Keratinocyte (primary cell): ENCODE measurements at regions not wholly inside any gene's neighbourhood (a gene's known extent, or its start where the extent isn't known, plus 50 kb on each side); places are given as distances from the start of the nearest gene placed in this dataset.

Experiments used
- DNase-seq: peaks from one replicate; pipeline ENCODE4 v3.0.0-alpha.2; 2011; ENCODE audit warnings: low read depth, missing footprints, low spot score
- FAIRE-seq: peaks from 2 replicates; lab custom pipeline; 2011; peaks lifted over from hg19 to GRCh38; lab: Jason Lieb, UNC
- H2AFZ ChIP-seq: 2 replicates; pipeline ENCODE4 v1.6.0; 2012; ENCODE audit warnings: low read length, control low read depth, inconsistent platforms; ENCODE audit not compliant: control insufficient read depth
- H3K27ac ChIP-seq: 2 replicates; pipeline ENCODE4 v1.5.1; 2011; ENCODE audit warnings: low read length; ENCODE audit not compliant: control insufficient read depth, insufficient read depth
- H3K27me3 ChIP-seq: 3 replicates; pipeline ENCODE4 v1.6.0; 2011; ENCODE audit warnings: low read length; ENCODE audit not compliant: control insufficient read depth, insufficient read depth; ENCODE audit errors: extremely low read depth
- H3K36me3 ChIP-seq, 2 experiments: 2 replicates in 1 of 2; 3 replicates in 1 of 2; pipeline ENCODE4 v1.5.1; 2011; ENCODE audit warnings: low read length in 2 of 2, mild to moderate bottlenecking in 1 of 2; ENCODE audit not compliant: control insufficient read depth in 2 of 2, insufficient read depth in 2 of 2; ENCODE audit errors: extremely low read depth in 1 of 2
- H3K4me1 ChIP-seq: 3 replicates; pipeline ENCODE4 v1.5.1; 2011; ENCODE audit warnings: low read length; ENCODE audit not compliant: control insufficient read depth, insufficient read depth; ENCODE audit errors: extremely low read depth
- H3K4me2 ChIP-seq: 3 replicates; pipeline ENCODE4 v1.6.0; 2011; ENCODE audit warnings: low read depth, low read length; ENCODE audit not compliant: control insufficient read depth, insufficient read depth; ENCODE audit errors: extremely low read depth
- H3K4me3 ChIP-seq, 3 experiments: fragments of 200-600 bp in 1 of 3; sonication (generic) in 1 of 3; 2 replicates in 2 of 3; 3 replicates in 1 of 3; pipeline ENCODE4 v1.5.1; 2011 to 2016; ENCODE audit warnings: low read length in 3 of 3, mild to moderate bottlenecking in 3 of 3, control low read depth in 2 of 3, inconsistent platforms in 1 of 3, low read depth in 1 of 3, mixed read lengths in 1 of 3, mixed run types in 1 of 3, moderate library complexity in 1 of 3; ENCODE audit not compliant: control insufficient read depth in 2 of 3, insufficient read depth in 2 of 3; ENCODE audit errors: extremely low read depth in 1 of 3
- H3K79me2 ChIP-seq: 2 replicates; pipeline ENCODE4 v1.6.0; 2012; ENCODE audit warnings: low read length; ENCODE audit not compliant: control insufficient read depth, insufficient read depth
- H3K9ac ChIP-seq: 3 replicates; pipeline ENCODE4 v1.6.0; 2011; ENCODE audit warnings: low read length; ENCODE audit not compliant: control insufficient read depth, insufficient read depth; ENCODE audit errors: extremely low read depth
- H3K9me1 ChIP-seq: 3 replicates; pipeline ENCODE4 v1.6.0; 2011; ENCODE audit warnings: low read length; ENCODE audit not compliant: control insufficient read depth, insufficient read depth; ENCODE audit errors: extremely low read depth
- H3K9me3 ChIP-seq: 2 replicates; pipeline ENCODE4 v1.5.1; 2012; ENCODE audit warnings: low read depth, low read length; ENCODE audit not compliant: control insufficient read depth
- H4K20me1 ChIP-seq: 3 replicates; pipeline ENCODE4 v1.6.0; 2011; ENCODE audit warnings: low read length; ENCODE audit not compliant: control insufficient read depth, insufficient read depth; ENCODE audit errors: extremely low read depth
- CTCF ChIP-seq, 3 experiments: IDR thresholded peaks in 1 of 3; conservative IDR thresholded peaks in 1 of 3; optimal IDR thresholded peaks in 1 of 3; 2 replicates in 2 of 3; 3 replicates in 1 of 3; pipeline versions ENCODE3 to v1.5.1; 2011; ENCODE audit warnings: low read length in 3 of 3, mild to moderate bottlenecking in 3 of 3, moderate library complexity in 2 of 3, control low read depth in 1 of 3, inconsistent platforms in 1 of 3; ENCODE audit not compliant: insufficient read depth in 2 of 3; ENCODE audit errors: extremely low read depth in 1 of 3
- EZH2 ChIP-seq: IDR thresholded peaks from one replicate; pipeline ENCODE4 v1.6.1; 2012; ENCODE audit warnings: inconsistent platforms, mild to moderate bottlenecking, low read length, moderate library complexity
- dilution Hi-C: fragments of 300-500 bp; cut with MboI; formaldehyde crosslinking; loops from one replicate; pipeline ENCODE4 v1.7.0; 2020; ENCODE audit warnings: low sequenced_read_pairs; ENCODE audit not compliant: extremely low pct_ligation_motif_present

- Histone ChIP-seq H3K4me2 (no peak overlapping the region), H3K27me3 (no peaks in the 10 kb centered on the region), H3K36me3 (no peaks in the 10 kb centered on the region), H3K4me3 (no peak overlapping the region), H2AFZ (no peak overlapping the region), H4K20me1 (no peaks in the 10 kb centered on the region), H3K9me3 (no peaks in the 10 kb centered on the region), H3K4me1 (no peaks in the 10 kb centered on the region), H3K79me2 (no peaks in the 10 kb centered on the region), H3K9ac (no peak overlapping the region), H3K9me1 (no peaks in the 10 kb centered on the region), H3K27ac (no peak overlapping the region)
- FAIRE-seq (no peak), DNase-seq (no peak)
- dilution Hi-C loops, result no loop called here
- TF ChIP-seq CTCF (optimal IDR thresholded peaks at IDR 0.05 in 1 of 3, IDR thresholded peaks at IDR 0.05 in 1 of 3, conservative IDR thresholded peaks at IDR 0.05 in 1 of 3; ENCODE audit: extremely low read depth in 1 of 3, insufficient read depth in 2 of 3, low read length in 3 of 3) (no peak), EZH2 (no peak)
These were observed 429.9 kb downstream of the HS3ST3B1 start for GRCh38 chr17:14730821-14731220.

GRCh38 chr17:14725729-14726128 lies 424.8 kb downstream of the HS3ST3B1 start:
- Histone ChIP-seq H3K4me2 (no peak overlapping the region), H3K27ac (no peak overlapping the region), H3K79me2 (no peaks in the 10 kb centered on the region), H3K9me3 (no peaks in the 10 kb centered on the region), H3K4me1 (no peaks in the 10 kb centered on the region), H3K27me3 (no peaks in the 10 kb centered on the region), H3K9ac (no peak overlapping the region), H3K9me1 (no peaks in the 10 kb centered on the region), H4K20me1 (no peaks in the 10 kb centered on the region), H2AFZ (no peak overlapping the region), H3K36me3 (no peaks in the 10 kb centered on the region), H3K4me3 (no peak overlapping the region)
- TF ChIP-seq EZH2, result no peak
- no peak for TF ChIP-seq CTCF (optimal IDR thresholded peaks at IDR 0.05 in 1 of 3, IDR thresholded peaks at IDR 0.05 in 1 of 3, conservative IDR thresholded peaks at IDR 0.05 in 1 of 3; ENCODE audit: extremely low read depth in 1 of 3, insufficient read depth in 2 of 3, low read length in 3 of 3)
- no peak for FAIRE-seq
- dilution Hi-C loops, result no loop called here
- DNase-seq, result no peak
